ENCODE measurements at regions not wholly inside any gene's neighbourhood (a gene's known extent, or its start where the extent isn't known, plus 50 kb on each side); places are given as distances from the start of the nearest gene placed in this dataset.
"Not testable (repeated sequence)": the region's sequence is repeated elsewhere in the genome, so short reads cannot be mapped to it uniquely, and the experiment has no call there.

- in situ Hi-C loops (cut with HindIII; ENCODE audit: low sequenced_read_pairs): no loop called here
- TF ChIP-seq CTCF (IDR thresholded peaks at IDR 0.05; ENCODE audit: low read depth, low read length): no peak
- no peak for DNase-seq (ENCODE audit: low read depth, low spot score)
- H3K4me3 ChIP-seq (ENCODE audit: low read depth, low read length): no peak overlapping the region
Measured at GRCh38 chr20:48126227-48126740, 341.0 kb upstream of the SULF2 start.

- DNase-seq (ENCODE audit: low read depth, low spot score): no peak
- in situ Hi-C loops (cut with HindIII; ENCODE audit: low sequenced_read_pairs): no loop called here
- TF ChIP-seq CTCF (IDR thresholded peaks at IDR 0.05; ENCODE audit: low read depth, low read length): no peak
- H3K4me3 ChIP-seq (ENCODE audit: low read depth, low read length): no peak overlapping the region
Measured at GRCh38 chr20:48124960-48125359, 339.7 kb upstream of the SULF2 start.

GRCh38 chr20:48124181-48124782, 339.0 kb upstream of the SULF2 start:
- in situ Hi-C loops (cut with HindIII; ENCODE audit: low sequenced_read_pairs): no loop called here

GRCh38 chr20:48120120-48120519, 334.8 kb upstream of the SULF2 start:
- in situ Hi-C loops (cut with HindIII; ENCODE audit: low sequenced_read_pairs): no loop called here
- H3K4me3 ChIP-seq (ENCODE audit: low read depth, low read length): no peak overlapping the region
- DNase-seq (ENCODE audit: low read depth, low spot score): no peak
- no peak for TF ChIP-seq CTCF (IDR thresholded peaks at IDR 0.05; ENCODE audit: low read depth, low read length)

More at GRCh38 chr20:48124181-48124782, 339.0 kb upstream of the SULF2 start:
- no peak for DNase-seq (ENCODE audit: low read depth, low spot score)
- TF ChIP-seq CTCF (IDR thresholded peaks at IDR 0.05; ENCODE audit: low read depth, low read length): no peak
- no peak overlapping the region for H3K4me3 ChIP-seq (ENCODE audit: low read depth, low read length)

GRCh38 chr20:48119389-48119788, 334.1 kb upstream of the SULF2 start:
- in situ Hi-C loops (cut with HindIII; ENCODE audit: low sequenced_read_pairs); DNase-seq (ENCODE audit: low read depth, low spot score); H3K4me3 ChIP-seq (ENCODE audit: low read depth, low read length): not testable (repeated sequence)

GRCh38 chr20:48115502-48115901, 330.2 kb upstream of the SULF2 start:
- in situ Hi-C loops (cut with HindIII; ENCODE audit: low sequenced_read_pairs): no loop called here
- no peak for DNase-seq (ENCODE audit: low read depth, low spot score)
- H3K4me3 ChIP-seq (ENCODE audit: low read depth, low read length): no peak overlapping the region
- no peak for TF ChIP-seq CTCF (IDR thresholded peaks at IDR 0.05; ENCODE audit: low read depth, low read length)

GRCh38 chr20:48107560-48107959, 322.3 kb upstream of the SULF2 start:
- H3K4me3 ChIP-seq (ENCODE audit: low read depth, low read length): no peak overlapping the region
- DNase-seq (ENCODE audit: low read depth, low spot score): no peak
- TF ChIP-seq CTCF (IDR thresholded peaks at IDR 0.05; ENCODE audit: low read depth, low read length): no peak
- in situ Hi-C loops (cut with HindIII; ENCODE audit: low sequenced_read_pairs): no loop called here
